CD4-positive, CD25-positive, alpha-beta regulatory T cell (primary cell): ENCODE measurements at regions not wholly inside any gene's neighbourhood (a gene's known extent, or its start where the extent isn't known, plus 50 kb on each side); places are given as distances from the start of the nearest gene placed in this dataset.
"Not testable (repeated sequence)": the region's sequence is repeated elsewhere in the genome, so short reads cannot be mapped to it uniquely, and the experiment has no call there.

Experiments
- ATAC-seq, 2 donors: fragments of 150-1000 bp; cut with Tn5 transposase; one replicate each; pipeline ENCODE4 v1.10.0; 2021; ENCODE audit warnings: low read depth in 2 of 2, moderate number of reproducible peaks in 2 of 2, moderate library complexity in 1 of 2
- DNase-seq, 3 donors: peaks; one replicate each; pipeline versions ENCODE4 v3.0.0 to v3.0.0-alpha.2; 2012 to 2022; ENCODE audit warnings: mixed read lengths in 1 of 3
- H3K27ac ChIP-seq: one replicate; pipeline ENCODE4 v1.7.0; 2013; ENCODE audit warnings: mild to moderate bottlenecking, low read length; ENCODE audit not compliant: insufficient read depth, poor library complexity, severe bottlenecking
- H3K27me3 ChIP-seq: one replicate; pipeline ENCODE4 v1.7.0; 2013; ENCODE audit warnings: low read length; ENCODE audit not compliant: control insufficient read depth, insufficient read depth
- H3K36me3 ChIP-seq: one replicate; pipeline ENCODE4 v1.7.0; 2013; ENCODE audit warnings: mild to moderate bottlenecking, low read length, moderate library complexity; ENCODE audit not compliant: control insufficient read depth, insufficient read depth
- H3K4me1 ChIP-seq: 2 replicates; pipeline ENCODE4 v1.7.0; 2013; ENCODE audit warnings: mild to moderate bottlenecking, low read length; ENCODE audit not compliant: insufficient read depth, control insufficient read depth, poor library complexity, severe bottlenecking
- H3K4me3 ChIP-seq: one replicate; pipeline ENCODE4 v1.7.0; 2013; ENCODE audit warnings: low read depth, mild to moderate bottlenecking, low read length, moderate library complexity
- H3K9me3 ChIP-seq, 2 experiments: 1 replicate in 1 of 2; 2 replicates in 1 of 2; pipeline ENCODE4 v1.7.0; 2013; ENCODE audit warnings: low read length in 2 of 2, mild to moderate bottlenecking in 1 of 2, moderate library complexity in 1 of 2; ENCODE audit not compliant: control insufficient read depth in 2 of 2
- H3K27ac Mint-ChIP-seq, 3 donors: one replicate each; pipeline ENCODE4 v1.8.0; 2020 to 2022; ENCODE audit warnings: mild to moderate bottlenecking in 3 of 3, mixed read lengths in 3 of 3, moderate library complexity in 2 of 3
- H3K27me3 Mint-ChIP-seq: one replicate; pipeline ENCODE4 v1.8.0; 2022; ENCODE audit warnings: mild to moderate bottlenecking, mixed read lengths
- H3K36me3 Mint-ChIP-seq: one replicate; pipeline ENCODE4 v1.8.0; 2020; ENCODE audit warnings: mixed read lengths
- H3K4me1 Mint-ChIP-seq, 4 donors: one replicate each; pipeline ENCODE4 v1.8.0; 2020 to 2022; ENCODE audit warnings: mixed read lengths in 4 of 4, mild to moderate bottlenecking in 1 of 4
- H3K4me3 Mint-ChIP-seq, 4 donors: one replicate each; pipeline ENCODE4 v1.8.0; 2020 to 2022; ENCODE audit warnings: mild to moderate bottlenecking in 4 of 4, mixed read lengths in 4 of 4, moderate library complexity in 3 of 4
- H3K9me3 Mint-ChIP-seq, 7 donors: one replicate each; pipeline ENCODE4 v1.8.0; 2020 to 2022; ENCODE audit warnings: mixed read lengths in 7 of 7, mild to moderate bottlenecking in 3 of 7, moderate library complexity in 2 of 7

DNA sequence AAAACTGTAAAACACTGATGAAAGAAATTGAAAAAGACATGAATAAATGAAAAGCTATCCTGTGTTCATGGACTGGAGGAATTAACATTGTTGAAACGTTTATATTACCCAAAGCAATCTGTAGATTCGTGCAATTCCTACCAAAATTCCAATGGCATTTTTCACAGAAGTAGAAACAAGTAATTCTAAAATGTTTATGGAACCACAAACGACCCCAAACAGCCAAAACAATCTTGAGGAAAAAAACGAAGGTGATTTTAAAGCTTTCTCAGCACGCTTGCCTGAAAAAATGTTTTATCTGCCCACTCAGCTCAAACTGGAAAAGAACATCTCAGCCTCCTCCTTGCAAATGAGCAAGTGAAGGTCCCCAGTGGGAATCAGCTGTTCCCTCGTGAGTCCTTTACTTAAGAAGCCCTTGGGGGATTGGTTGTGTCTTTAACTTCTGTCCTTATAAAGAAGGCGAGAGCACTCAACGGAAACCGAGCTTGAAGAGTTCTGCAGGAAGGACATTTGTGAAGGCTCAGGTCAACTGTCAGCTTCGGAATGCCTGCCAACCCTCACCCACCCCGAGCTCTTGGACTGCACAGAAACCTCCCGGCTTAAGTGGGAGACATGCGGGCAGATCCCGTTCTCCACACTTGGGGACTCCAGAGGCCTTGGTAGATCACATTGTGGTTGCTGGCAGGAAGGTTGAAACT lies 256.0 kb upstream of the IRS2 start:
- ATAC-seq (no peak), DNase-seq (no peak)
- no peak overlapping the region for H3K27ac Mint-ChIP-seq
- peaks cover 4% of the 10 kb centered on the region for H3K27me3 Mint-ChIP-seq
- Histone ChIP-seq H3K9me3 (no peaks in the 10 kb centered on the region), H3K4me1 (no peaks in the 10 kb centered on the region), H3K4me3 (no peak overlapping the region), H3K27ac (no peak overlapping the region), H3K36me3 (no peaks in the 10 kb centered on the region), H3K27me3 (no peaks in the 10 kb centered on the region)
- peaks cover 0 to 2% (median 0%) of the 10 kb centered on the region in 7 donors for H3K9me3 Mint-ChIP-seq
- no peaks in the 10 kb centered on the region for H3K36me3 Mint-ChIP-seq
- H3K4me1 Mint-ChIP-seq = no peaks in the 10 kb centered on the region
- H3K4me3 Mint-ChIP-seq = no peak overlapping the region

DNA sequence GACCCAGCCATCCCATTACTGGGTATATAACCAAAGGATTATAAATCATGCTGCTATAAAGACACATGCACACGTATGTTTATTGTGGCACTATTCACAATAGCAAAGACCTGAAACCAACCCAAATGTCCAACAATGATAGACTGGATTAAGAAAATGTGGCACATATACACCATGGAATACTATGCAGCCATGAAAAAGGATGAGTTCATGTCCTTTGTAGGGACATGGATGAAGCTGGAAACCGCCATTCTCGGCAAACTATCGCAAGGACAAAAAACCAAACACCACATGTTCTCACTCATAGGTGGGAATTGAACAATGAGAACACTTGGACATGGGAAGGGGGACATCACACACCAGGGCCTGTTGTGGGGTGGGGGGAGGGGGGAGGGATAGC lies 255.3 kb upstream of the IRS2 start:
- ATAC-seq, H3K27me3 ChIP-seq, H3K36me3 ChIP-seq, H3K27ac ChIP-seq, DNase-seq, H3K9me3 ChIP-seq, H3K27ac Mint-ChIP-seq, H3K4me1 ChIP-seq, H3K27me3 Mint-ChIP-seq, H3K9me3 Mint-ChIP-seq, H3K4me3 Mint-ChIP-seq, H3K36me3 Mint-ChIP-seq, H3K4me1 Mint-ChIP-seq, H3K4me3 ChIP-seq: not testable (repeated sequence)

DNA sequence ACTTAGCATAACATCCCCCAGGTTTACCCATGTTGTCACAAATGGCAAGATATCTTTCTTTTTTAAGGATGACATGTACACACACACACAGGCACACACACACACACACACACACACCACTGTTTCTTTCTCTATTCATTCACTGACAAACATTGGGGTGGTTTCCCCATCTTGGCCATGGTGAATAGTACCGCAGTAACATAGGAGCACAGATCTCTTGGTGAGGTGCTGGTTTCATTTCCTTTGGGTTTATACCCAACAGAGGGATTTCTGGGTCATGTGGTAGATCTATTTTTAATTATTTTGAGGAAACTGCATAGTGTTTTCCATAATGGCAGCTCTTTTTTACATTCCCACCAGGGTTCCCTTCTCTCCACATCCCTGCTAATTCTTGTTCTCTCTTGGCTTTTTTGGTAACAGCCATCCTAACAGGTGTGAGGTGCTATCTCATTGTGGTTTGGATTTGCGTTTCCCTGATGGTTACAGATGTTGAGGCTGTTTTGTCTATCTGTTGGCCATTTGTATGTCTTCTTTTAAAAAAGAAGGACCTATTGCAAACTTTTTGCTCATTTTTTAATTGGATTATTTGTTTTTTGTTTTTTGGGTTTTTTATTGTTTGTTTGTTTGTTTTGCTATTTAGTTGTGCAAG lies 251.7 kb upstream of the IRS2 start:
- no peaks in the 10 kb centered on the region for H3K36me3 ChIP-seq
- ATAC-seq (no peak), DNase-seq (no peak)
- H3K9me3 Mint-ChIP-seq = peaks cover 0 to 2% (median 0%) of the 10 kb centered on the region in 7 donors
- no peaks in the 10 kb centered on the region for H3K9me3 ChIP-seq
- no peak overlapping the region for H3K27ac Mint-ChIP-seq
- H3K4me1 Mint-ChIP-seq = no peaks in the 10 kb centered on the region
- no peaks in the 10 kb centered on the region for H3K4me1 ChIP-seq
- H3K27ac ChIP-seq = no peak overlapping the region
- no peak overlapping the region for H3K4me3 ChIP-seq
- H3K27me3 ChIP-seq = no peaks in the 10 kb centered on the region
- peaks cover 4% of the 10 kb centered on the region for H3K27me3 Mint-ChIP-seq
- no peak overlapping the region for H3K4me3 Mint-ChIP-seq
- no peaks in the 10 kb centered on the region for H3K36me3 Mint-ChIP-seq

DNA sequence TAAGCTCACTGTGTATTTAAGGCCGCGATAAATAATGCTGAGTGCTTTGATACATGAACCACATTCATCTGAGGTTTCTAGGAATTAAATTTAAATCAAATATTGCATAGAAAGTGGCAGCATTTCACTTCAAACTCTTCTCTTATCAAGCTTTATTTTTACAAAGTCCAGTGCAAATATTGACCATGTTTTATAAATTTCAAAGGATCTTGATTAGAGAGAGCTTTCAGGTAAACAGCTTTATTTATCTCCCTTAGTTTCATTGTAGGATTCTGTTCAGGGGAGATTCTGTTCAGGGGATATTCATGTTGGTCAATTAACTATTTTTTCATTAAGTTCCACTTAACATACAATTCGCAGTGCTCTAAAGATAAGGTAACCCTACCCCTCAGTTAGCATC lies 249.7 kb upstream of the IRS2 start:
- no peak overlapping the region for H3K4me3 Mint-ChIP-seq
- H3K9me3 Mint-ChIP-seq = no peaks in the 10 kb centered on the region
- H3K36me3 Mint-ChIP-seq = no peaks in the 10 kb centered on the region
- Histone ChIP-seq H3K4me1 (no peaks in the 10 kb centered on the region), H3K27me3 (no peaks in the 10 kb centered on the region), H3K9me3 (no peaks in the 10 kb centered on the region), H3K36me3 (no peaks in the 10 kb centered on the region), H3K27ac (no peak overlapping the region), H3K4me3 (no peak overlapping the region)
- H3K4me1 Mint-ChIP-seq = no peaks in the 10 kb centered on the region
- H3K27me3 Mint-ChIP-seq = peaks cover 4% of the 10 kb centered on the region
- H3K27ac Mint-ChIP-seq = no peak overlapping the region
- DNase-seq = no peak
- no peak for ATAC-seq

DNA sequence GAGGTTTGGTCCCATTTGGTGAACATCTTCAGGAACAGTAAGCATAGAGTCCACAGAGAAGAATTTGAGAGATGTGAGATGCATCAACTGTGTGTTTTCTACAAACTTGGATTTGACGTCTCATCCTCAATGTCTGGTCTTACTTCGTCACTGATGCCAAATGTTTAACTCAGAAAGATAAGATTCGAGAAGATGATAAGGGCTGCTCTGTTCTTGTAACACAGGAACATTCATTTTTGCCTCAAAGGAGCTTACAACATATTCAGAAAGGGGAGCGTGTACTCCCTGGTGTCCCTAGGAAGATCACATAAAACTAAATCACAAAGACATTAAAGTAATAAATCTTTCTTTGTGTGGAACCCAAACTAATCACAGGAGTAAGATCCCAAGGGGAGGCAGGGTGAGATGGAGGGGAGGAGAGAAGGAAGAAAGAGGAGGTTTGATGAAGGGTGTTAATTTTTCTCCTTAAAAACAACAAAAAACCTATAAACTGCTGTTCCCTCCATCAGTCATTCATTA lies 247.7 kb upstream of the IRS2 start:
- H3K4me3 ChIP-seq = no peak overlapping the region
- no peaks in the 10 kb centered on the region for H3K4me1 ChIP-seq
- DNase-seq (no peak), ATAC-seq (no peak)
- H3K36me3 ChIP-seq = no peaks in the 10 kb centered on the region
- H3K27me3 Mint-ChIP-seq = peaks cover 3% of the 10 kb centered on the region
- H3K27me3 ChIP-seq = no peaks in the 10 kb centered on the region
- no peaks in the 10 kb centered on the region for H3K4me1 Mint-ChIP-seq
- H3K9me3 ChIP-seq = no peaks in the 10 kb centered on the region
- no peaks in the 10 kb centered on the region for H3K9me3 Mint-ChIP-seq
- H3K4me3 Mint-ChIP-seq = no peak overlapping the region
- H3K27ac ChIP-seq = no peak overlapping the region
- no peak overlapping the region for H3K27ac Mint-ChIP-seq
- no peaks in the 10 kb centered on the region for H3K36me3 Mint-ChIP-seq

DNA sequence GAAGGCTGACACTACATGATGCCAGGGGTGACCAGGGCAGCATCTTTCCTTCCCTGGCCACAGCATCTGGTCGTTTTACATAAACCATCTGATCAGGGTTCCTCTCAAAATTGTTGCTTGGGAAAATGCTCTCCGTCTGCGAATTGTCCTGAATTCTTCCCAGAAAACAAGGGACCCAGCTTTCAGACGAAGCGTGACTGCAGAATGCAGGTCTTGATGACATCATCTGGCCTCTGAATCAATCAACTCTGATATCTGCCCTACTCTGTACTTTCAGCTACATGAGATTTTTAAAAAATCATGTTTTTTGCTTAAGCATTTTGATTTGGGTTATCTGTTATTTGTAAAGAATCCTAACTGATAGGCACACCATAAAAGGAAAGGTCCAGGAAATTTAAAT lies 246.6 kb upstream of the IRS2 start:
- Histone ChIP-seq H3K27me3 (no peaks in the 10 kb centered on the region), H3K4me1 (no peaks in the 10 kb centered on the region), H3K4me3 (no peak overlapping the region), H3K9me3 (no peaks in the 10 kb centered on the region), H3K27ac (no peak overlapping the region), H3K36me3 (no peaks in the 10 kb centered on the region)
- DNase-seq = no peak
- Mint-ChIP-seq H3K27ac (no peak overlapping the region), H3K27me3 (no peaks in the 10 kb centered on the region), H3K4me3 (no peak overlapping the region), H3K4me1 (no peaks in the 10 kb centered on the region), H3K36me3 (no peaks in the 10 kb centered on the region), H3K9me3 (peaks cover 0 to 2% (median 0%) of the 10 kb centered on the region in 7 donors)
- ATAC-seq = no peak

DNA sequence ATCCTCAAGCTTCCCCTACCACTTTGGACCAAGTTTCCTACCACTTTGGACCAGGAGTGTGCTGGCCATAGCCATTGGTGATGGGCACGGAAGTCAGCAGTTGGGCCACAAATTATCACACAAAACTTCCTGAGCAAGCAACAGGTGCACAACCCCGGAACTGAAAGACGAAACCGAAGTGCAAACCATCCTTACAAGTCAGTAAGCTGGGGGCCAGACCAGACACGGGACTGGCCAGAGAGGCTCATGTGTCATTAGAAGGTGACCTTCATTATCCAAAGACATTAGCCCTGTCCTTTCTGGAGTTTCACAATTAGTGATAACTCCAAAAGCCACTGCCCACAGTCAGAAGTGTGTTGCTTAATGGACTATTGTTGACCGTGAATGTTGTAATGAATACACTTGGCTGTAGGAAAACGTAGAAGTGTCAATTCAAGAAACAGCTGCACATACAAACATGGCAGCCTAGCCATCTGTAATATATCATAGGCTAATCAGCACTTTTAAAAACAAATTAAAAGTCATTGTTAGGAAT lies 244.1 kb upstream of the IRS2 start:
- Mint-ChIP-seq H3K27ac (no peak overlapping the region), H3K9me3 (peaks cover 0 to 2% (median 0%) of the 10 kb centered on the region in 7 donors), H3K27me3 (no peaks in the 10 kb centered on the region), H3K4me1 (no peaks in the 10 kb centered on the region), H3K4me3 (no peak overlapping the region), H3K36me3 (no peaks in the 10 kb centered on the region)
- Histone ChIP-seq H3K36me3 (no peaks in the 10 kb centered on the region), H3K27me3 (no peaks in the 10 kb centered on the region), H3K4me1 (no peaks in the 10 kb centered on the region), H3K27ac (no peak overlapping the region), H3K4me3 (no peak overlapping the region), H3K9me3 (no peaks in the 10 kb centered on the region)
- ATAC-seq (no peak), DNase-seq (no peak)
